Germinal center (tissue), 1 donor: ENCODE measurements at regions not wholly inside any gene's neighbourhood (a gene's known extent, or its start where the extent isn't known, plus 50 kb on each side); places are given as distances from the start of the nearest gene placed in this dataset.

Experiments
- DNase-seq: peaks from one replicate; pipeline ENCODE4 v3.0.0; 2012; ENCODE audit warnings: mixed read lengths, low spot score

DNA sequence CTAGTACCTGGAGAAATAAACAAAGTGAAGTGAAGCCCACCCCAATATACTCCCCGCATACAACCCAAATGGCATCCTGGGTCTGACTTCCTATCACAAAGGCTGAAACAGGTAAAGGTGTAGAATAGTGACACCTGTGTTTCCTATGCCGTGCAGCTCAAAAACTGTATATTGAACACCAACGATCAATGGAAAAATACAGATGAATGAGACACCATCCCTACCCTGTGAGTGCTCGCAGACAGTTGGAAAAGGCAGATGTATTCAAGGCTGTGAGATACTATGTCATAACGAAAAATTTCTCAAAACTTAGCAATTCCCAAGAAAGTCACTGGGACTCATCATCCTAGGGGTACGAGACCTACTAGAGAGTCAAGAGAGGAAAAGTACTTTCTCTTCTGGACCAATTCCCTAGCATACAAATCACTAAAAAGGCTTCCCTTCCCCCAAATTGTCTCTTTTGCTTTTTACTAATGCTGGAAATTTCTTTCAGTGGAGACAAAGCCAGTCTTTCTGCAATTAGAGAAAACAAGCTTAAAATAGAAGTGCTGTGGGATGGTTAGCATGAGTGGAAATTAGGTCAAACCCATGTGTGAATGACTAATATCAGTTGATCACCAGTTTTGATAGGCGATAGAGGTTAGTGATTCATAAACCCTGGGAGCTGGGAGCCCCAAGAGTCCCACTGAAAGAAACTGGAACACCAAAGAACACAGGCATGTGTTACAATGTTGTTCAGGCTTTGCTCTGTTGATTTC is 249.7 kb downstream of the SPTSSA start:
- no peak for DNase-seq

DNA sequence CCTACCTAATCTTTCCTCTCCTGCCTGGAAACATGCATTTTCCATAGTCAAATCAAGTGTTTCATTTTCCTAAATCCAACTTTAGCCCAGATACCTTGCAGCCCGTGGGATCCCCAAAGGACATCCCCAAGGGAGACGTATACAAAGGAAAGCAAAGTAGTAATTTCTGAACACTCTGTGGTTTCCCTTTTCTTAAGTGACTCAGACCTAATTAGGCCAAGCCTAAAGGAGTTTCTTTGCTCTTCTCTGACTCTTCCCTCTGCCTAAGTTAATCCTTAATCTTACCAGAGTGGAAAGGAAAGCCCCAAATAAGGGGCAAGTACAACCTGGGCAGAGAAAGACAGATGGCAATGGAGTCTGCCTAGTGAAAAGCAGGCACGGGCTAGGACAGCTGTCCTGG is 250.3 kb downstream of the SPTSSA start:
- no peak for DNase-seq

DNA sequence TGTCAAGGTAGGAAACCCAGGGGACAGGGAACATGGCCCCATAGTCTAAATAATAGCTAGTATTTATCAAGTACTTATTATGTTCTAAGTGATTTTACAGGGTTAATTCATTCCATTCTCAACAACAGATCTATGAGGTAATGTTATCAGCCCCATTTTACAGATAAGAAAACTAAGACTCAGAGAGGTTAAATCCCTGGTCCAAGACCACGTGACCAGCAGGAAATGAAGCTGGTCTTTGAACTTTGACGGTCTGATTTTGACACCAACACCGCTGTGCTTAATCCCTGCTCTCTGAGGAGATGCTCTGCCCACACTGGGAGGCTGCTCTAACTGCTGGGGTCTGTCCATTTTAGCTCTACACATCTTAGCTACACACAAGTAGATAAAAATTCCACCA is 253.5 kb downstream of the SPTSSA start:
- DNase-seq: no peak

DNA sequence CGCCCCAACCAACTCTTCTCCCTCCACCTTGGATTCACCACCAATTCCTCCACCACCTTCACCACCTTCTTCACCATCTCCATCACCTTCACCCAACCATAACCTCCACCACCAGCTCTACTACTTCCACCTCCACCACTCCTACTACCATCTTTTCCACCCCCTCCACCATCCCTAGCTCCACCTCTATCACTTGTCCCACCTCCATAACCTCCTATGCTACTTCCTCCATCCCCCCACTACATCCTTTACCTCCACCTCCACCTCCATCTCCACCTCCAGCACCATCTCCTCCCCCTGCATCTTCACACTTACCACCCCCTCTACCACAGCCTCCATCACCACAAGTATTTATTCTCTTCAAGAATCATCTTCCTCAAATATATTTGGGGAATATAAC is 254.9 kb upstream of the EGLN3 start:
- no peak for DNase-seq

DNA sequence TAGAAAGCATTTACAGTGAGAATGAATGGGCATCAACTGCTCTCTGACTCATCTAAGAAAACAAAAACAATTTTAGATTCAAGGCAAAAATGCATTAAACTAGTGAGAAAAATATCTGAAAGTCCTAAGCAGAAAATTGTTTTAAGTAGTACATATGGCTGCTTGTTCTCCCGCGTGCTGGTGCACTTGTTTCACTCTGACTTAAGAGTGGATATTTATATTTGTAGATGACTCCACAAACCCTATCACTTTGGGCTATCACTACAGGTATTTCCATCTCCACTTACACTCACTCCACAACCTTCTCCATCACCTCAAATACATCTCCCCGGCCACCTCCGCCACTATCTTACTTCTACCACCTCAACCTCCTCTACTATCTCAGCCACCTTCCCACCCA is 253.9 kb upstream of the EGLN3 start:
- DNase-seq: no peak

DNA sequence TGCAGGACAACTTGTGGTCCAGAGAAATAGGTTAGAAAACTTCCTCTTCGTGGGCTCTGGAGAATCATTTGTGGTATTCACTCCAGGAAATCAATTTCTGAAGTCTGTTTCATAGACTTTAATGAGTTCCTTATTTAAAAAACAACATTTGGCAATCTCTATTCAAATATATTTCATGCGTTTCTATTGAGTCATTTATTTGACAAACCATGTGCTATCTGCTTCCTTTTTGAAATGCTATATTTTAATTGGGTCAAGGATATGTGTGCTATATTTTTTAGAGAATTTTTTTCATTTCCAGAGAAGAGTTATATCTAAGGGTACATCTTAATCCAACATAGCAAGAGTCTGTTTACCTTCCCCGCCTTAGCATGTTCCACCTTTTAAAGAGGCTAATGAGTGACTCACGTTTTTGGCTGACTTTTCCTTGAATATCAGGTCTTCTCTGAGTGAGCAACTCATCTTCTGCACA is 252.4 kb upstream of the EGLN3 start:
- no peak for DNase-seq

DNA sequence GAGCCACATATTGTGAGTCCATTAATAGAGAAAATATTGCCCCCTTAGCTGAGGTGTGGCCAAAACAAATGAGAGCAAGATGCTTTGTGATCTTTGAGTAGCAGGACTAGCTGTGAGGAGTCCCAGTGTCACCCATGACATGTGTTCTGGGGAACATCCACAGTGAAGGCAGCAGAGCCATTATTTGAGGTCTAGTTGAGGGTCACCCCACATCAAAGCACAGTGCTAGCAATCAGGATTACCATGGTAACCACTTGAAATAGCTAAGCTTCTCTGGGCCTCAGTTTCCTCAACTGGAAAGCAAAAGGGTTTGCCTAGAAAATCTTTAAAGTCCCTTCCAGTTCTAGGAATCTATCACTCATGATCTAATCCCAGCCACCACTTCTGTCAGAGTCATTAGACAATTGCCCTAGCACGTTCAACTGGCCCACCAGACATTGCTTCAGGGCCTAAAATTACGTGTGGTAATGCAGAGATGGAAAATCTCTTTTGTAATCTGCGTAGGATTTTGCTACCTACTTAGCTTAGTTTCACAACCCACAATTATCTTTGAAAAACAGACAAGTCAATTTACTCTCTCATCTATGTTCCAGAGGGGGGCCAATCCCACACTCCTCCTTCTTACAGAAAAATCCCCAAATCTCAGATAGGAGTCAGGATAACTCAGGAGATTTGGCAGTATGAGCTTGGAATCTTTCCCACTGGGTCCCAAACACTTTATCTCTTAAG is 251.2 kb upstream of the EGLN3 start:
- DNase-seq: no peak

DNA sequence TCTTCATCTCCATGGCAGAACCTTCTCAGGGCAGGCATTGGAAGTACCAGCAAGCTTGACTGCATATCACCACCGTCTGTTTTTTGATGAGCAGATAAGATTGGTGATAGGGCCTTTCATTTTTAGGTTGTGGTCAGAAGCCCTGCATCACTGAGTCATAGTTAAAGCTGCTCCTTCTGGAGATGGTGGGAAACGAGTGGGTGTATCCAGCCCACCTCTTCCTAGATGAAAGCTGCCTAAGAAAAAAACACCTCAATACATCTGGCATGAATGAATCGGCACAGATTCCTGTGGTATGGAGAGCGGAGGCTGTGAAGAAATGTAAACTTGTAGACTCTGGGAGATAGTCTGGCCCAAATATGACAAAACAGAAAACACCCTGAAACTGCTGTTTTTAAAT is 248.7 kb upstream of the EGLN3 start:
- no peak for DNase-seq

DNA sequence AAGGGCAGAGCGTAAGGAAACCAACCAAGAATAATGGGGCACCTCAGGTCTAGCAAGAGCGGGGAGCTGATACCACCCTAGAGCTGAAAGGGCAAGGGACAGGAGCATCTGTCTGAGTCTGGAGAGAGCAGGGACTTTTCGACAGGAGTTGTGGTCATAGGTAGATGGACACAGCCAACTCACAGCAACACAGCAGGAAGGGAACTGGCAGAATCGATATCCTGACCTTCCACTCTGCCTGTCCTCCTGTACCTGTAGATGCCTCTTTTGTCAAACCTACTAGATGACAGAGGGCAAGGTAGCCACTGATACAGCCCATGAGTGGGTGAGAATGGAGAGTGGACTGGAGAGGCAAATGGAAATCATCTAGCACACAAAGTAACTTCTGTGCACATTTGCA is 247.2 kb upstream of the EGLN3 start:
- DNase-seq: no peak

DNA sequence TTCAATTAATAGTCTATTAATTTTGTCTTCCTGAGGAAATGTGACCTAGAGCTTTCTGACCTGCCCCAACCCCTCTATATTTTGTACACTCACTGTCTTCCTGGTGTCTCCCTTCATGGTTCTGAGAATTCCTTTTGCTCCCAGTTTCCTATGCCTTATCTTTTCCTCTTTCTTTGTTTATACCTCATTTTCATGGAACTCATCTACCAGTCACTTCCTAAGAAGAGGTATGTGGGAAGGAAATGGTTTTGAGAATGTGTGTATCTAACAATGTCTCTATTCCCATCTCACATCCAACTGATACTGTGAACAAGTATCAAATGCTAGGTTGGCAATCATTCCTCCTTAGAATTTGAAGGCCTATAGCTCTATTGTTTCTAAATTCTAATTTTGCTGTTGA is 245.1 kb upstream of the EGLN3 start:
- no peak for DNase-seq

DNA sequence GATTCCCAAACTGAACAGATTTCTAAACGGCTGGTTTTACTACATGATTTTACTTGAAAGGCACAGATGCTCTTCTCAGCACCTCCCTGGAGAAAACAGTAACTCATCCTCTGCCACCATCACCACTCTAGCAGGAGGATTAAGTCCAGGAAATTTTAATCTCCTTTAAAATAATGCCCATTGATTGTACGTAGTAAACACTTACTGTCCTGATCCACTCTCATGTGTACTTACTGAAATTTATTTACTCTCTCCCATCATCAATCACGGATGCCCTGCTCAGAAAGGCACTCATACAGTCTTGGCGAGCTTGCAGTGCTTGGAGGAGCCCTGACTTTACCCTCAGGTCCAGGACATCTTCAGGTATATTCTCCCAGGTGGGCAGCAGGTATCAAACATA is 239.8 kb upstream of the EGLN3 start:
- DNase-seq: no peak

DNA sequence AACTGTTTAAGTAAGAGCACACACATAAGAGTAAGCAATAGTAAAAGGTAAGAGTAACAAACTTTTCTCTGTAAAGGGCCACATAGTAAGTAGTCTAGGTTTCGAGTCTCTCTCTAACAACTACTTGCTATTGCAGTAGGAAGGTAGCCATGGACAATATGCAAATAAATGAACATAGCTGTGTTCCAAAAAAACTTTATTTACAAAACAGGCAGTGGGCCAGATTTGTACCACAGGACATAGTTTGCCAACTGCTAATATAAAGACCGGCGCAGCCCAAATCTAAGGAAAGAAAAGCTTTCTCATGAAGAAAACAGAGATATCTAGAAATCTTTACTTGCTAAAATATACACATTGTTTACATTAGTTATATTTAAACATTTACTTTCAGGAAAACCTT is 239.0 kb upstream of the EGLN3 start:
- no peak for DNase-seq

DNA sequence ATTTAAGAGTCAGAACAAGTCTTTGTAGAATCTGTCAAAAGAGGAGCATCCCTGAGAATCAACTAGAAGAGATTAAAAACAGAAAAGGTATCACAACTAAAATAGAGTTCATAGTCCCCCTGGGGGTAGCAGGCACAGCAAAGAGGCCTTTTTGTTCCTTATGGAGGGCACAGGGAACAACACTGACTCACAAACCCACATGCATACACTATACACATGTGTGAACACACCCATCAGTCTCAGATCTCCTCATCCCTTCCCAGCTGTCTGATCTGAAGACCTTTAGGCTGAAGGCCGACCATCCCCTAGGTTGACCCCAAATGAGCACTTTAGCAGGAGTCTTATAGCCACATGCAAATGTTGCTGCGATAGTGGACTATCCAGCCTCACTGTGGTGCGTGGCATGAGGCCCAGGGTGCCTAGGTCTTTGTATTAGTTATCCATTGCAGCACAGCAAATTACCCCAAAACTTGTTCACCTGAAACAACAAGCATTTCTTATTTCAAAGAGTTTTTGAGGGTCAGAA is 236.7 kb upstream of the EGLN3 start:
- no peak for DNase-seq

DNA sequence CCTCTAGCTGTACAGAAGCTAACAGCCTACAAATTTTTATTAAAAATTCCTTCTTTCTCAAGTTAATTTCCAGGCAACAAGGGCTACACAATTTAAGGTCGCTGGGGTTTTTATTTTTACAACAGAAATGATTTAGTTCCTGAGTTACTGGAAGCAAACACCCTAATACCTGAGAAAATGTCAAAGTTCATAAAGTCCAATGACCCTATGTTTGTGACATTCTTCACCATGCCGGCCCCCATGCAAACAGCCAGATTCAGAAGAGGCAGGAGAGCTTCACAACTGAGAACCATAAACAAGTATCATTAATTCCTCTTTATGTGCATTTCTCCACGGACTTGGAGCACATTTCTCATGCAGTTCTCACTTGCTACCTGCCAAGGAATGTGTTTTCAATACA is 236.2 kb upstream of the EGLN3 start:
- no peak for DNase-seq

DNA sequence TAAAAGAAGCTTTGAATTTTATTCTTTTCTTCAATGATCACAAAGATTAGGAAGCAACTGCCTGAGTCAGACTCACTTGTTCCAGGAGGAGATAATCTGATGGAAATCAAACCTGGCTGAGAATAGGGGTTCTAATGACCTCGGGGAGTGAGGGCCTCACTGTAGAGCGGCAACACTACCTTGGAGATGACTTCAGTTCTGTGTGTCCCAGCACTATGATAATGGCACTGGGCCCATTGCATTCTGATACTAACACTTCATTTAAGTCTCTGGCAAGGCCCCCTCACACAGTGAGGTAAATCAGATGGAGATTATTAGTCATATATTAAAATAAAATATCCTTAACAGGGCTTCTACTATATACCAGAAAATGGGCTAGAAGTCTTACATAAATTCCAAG is 233.3 kb upstream of the EGLN3 start:
- no peak for DNase-seq

DNA sequence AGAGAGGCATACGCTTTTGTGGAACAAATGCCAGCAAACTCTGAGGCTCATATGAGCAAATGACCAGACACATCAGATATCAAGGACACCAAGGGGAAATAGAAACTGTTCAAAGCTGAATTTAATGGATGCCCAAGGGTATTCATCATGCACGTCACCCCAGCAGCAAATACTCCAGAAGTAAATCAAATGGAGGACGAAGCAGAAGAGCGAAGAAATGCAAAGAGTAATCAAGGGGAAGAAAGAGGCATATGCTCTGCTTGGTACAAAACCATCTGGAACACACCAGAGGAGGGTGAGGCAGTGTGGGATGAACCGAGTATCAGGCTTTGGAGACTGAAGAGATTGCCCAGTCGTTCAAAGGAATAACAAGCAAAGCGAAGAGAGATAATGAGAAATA is 232.6 kb upstream of the EGLN3 start:
- no peak for DNase-seq

DNA sequence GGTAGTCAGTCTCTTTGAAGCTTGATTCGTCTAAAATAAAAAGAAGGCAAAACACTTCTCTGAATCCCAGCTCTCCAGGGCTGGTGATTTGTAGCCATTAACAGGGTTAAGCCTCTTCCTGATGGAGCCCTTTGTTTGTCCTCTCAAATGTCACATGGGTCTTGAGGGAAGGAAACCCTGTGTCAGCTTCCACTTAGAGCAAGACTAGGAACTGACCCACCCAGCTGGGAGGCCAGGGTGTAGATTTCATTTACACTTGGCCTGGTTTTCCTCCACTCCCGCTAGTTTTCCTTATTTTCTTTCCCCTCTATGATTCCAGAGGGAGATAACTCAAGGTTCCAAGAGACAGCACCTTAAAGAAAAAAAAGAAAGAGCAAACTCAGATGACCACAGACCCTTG is 230.5 kb upstream of the EGLN3 start:
- no peak for DNase-seq

DNA sequence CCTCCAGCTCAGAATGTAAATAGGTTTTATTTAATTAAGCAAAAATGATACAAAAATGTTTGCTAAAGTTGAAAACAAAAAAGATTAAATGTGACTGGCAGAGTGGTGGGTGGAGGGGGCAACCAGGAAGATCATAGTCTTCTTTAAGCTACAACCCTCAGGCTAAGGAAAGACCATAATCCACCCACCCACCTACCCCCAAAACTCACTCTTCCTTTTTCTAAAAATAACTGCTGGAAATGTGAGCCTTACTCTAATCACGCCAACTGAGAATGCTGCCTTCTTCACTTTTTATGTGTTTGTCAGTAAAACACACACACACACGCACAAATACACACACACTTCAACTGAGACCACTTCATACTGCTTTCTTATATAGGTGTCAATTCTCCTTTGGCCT is 230.0 kb upstream of the EGLN3 start:
- DNase-seq: no peak

DNA sequence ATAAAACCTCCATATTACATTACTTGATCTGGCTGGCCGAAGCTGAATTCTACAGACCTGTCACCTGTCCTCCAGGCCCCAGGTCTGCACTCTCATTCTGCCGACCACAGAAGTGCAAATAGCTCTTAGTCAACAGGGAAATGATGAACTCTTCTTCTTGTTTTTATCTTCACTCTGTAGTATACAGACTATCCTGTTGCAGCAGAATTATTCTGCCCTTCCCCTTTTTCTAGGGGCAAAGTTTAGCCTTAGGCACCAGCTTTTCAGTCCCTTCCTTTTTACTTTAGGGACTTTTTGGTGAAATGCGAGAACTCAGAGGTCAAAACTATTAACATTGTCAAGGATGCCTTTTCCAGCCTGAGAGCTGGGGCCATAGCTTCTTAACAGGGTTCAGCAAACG is 229.6 kb upstream of the EGLN3 start:
- no peak for DNase-seq

DNA sequence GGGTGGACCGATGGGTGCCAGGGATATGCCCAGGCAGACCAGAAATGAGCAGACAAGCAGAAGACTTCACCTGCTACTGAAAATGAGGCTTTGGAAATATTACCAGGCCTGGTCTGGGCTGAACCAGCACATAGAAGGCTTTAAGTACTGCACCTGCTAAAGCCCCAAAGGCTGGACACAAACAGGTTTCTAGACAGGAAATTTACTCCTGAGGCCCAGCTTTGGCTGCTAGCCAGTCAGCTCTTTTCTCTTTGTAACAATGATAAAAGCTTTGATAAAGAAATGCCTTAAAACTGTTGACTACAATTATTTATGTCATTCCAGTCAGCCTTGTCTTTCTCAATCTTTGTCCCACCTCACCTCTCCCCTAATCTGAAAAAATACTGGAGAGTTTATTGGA is 228.9 kb upstream of the EGLN3 start:
- no peak for DNase-seq

DNA sequence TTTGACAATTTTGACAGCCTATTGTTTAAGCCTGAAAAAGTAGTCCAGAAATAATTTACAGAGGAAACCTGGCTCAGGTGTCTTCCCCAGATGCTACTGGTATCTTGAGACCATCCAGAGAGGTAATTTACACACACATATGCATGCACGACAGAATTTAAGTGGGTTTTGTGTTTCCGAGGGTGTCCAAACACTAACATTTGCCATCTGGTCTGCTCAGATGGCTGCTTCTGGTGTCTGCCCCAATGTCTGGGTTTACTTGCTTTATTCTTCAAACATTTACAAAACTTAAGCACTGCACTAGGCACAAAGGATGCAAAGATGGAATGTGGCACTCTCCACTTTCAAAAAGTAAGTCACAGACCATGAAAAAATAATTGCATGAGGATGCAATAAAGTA is 226.6 kb upstream of the EGLN3 start:
- no peak for DNase-seq

DNA sequence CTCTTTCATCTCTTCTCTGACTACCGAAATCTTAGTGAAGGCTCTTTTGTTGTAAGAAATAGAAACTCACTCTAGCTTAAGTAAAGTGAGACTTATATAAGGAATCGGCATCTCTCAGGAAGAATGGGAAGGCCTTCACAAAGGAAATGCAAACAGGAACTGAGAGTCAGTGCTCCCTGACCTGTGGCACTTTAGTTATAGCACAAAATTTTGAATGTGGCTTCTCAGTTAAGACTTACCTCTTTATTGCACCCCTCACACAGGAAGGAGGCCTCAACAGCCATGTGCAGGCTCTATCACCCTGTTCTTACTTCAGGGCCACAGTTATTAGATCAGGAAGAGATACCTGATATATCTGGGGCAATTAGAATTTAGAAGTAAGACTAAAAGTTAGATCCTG is 224.7 kb upstream of the EGLN3 start:
- no peak for DNase-seq

DNA sequence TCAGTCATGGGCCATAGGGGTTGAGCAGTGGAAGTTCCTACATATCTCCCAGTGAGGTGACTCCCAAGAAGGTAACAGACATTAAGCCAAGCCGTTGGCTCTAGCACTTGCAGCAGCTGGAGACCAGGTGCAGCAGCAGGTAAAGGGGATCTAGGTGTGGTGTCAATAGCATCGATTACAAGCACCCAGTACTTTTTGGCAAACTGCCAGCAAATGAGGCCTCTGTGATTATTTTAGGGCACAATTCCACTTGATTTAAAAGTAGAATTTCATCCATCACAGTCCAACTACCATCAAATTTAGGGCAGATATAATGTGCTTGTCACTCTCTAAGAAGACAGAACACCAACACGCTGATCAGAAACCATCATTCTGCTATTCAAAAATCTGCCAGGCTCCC is 224.1 kb upstream of the EGLN3 start:
- no peak for DNase-seq

DNA sequence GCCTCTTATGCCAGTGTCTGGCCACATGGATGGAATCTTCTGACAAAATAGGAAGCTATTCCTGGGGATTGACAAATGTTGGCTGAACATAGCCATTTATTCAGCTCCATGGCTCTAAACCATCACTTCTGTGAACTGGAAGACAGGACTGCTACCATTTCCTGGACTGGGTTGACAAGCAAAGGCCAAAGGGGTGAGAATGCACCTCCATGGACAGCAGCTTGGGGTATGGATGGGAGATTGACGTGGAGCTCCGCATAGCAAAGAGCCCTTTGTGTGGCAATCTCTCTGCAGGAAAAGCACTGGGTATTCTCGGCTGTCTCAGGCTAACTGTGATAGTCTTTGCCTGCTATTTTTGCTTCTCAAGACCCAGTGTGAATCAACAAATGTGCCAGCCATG is 223.0 kb upstream of the EGLN3 start:
- DNase-seq: no peak
